DOHH2 (cell line): ENCODE measurements at regions not wholly inside any gene's neighbourhood (a gene's known extent, or its start where the extent isn't known, plus 50 kb on each side); places are given as distances from the start of the nearest gene placed in this dataset.

Experiments used
- H3F3A ChIP-seq: fragments of 200-600 bp; sonication (generic), shearing (Covaris generic); 2 replicates; pipeline ENCODE4 v1.6.0; 2016; ENCODE audit warnings: antibody characterized with exemption, mild to moderate bottlenecking; ENCODE audit not compliant: control insufficient read depth, insufficient read depth
- H3K27ac ChIP-seq: fragments of 200-600 bp; sonication (generic); 2 replicates; pipeline ENCODE4 v1.5.1; 2014; ENCODE audit warnings: low read depth, mild to moderate bottlenecking, low read length, moderate library complexity
- H3K27me3 ChIP-seq: fragments of 200-600 bp; sonication (generic); 2 replicates; pipeline ENCODE4 v1.6.1; 2014; ENCODE audit warnings: mild to moderate bottlenecking, low read length, mixed read lengths; ENCODE audit not compliant: control insufficient read depth
- H3K36me3 ChIP-seq: fragments of 200-600 bp; sonication (generic); 2 replicates; pipeline ENCODE4 v1.6.1; 2014; ENCODE audit warnings: mild to moderate bottlenecking, low read length, moderate library complexity, mixed read lengths; ENCODE audit not compliant: control insufficient read depth
- H3K4me1 ChIP-seq: fragments of 200-600 bp; sonication (generic); 2 replicates; pipeline ENCODE4 v1.6.1; 2014; ENCODE audit warnings: mild to moderate bottlenecking, low read length, mixed read lengths; ENCODE audit not compliant: control insufficient read depth
- H3K4me2 ChIP-seq: fragments of 200-600 bp; sonication (generic); 2 replicates; pipeline ENCODE4 v1.6.0; 2014; ENCODE audit warnings: mild to moderate bottlenecking, low read length, moderate library complexity
- H3K4me3 ChIP-seq: fragments of 200-600 bp; sonication (generic); 2 replicates; pipeline ENCODE4 v1.5.1; 2014; ENCODE audit warnings: mild to moderate bottlenecking, low read length, mixed read lengths
- H3K79me2 ChIP-seq: fragments of 200-600 bp; sonication (generic); 2 replicates; pipeline ENCODE4 v1.6.1; 2014; ENCODE audit warnings: mild to moderate bottlenecking, low read length, mixed read lengths; ENCODE audit not compliant: control insufficient read depth
- H3K9me2 ChIP-seq: fragments of 200-600 bp; sonication (generic); replicated peaks from 2 replicates; pipeline ENCODE4 v1.6.1; 2014; ENCODE audit warnings: mild to moderate bottlenecking, low read length, mixed read lengths; ENCODE audit not compliant: control insufficient read depth
- H3K9me3 ChIP-seq: fragments of 200-600 bp; sonication (generic); 2 replicates; pipeline ENCODE4 v1.6.1; 2014; ENCODE audit warnings: antibody characterized with exemption, low read length, mixed read lengths; ENCODE audit not compliant: control insufficient read depth, insufficient read depth
- H4K20me1 ChIP-seq: fragments of 200-600 bp; sonication (generic); 2 replicates; pipeline ENCODE4 v1.6.0; 2014; ENCODE audit warnings: low read depth, mild to moderate bottlenecking, antibody characterized with exemption, low read length, moderate library complexity; ENCODE audit not compliant: control insufficient read depth, insufficient read depth
- CTCF ChIP-seq: fragments of 200-600 bp; sonication (generic); IDR thresholded peaks from one replicate; pipeline ENCODE4 v1.5.1; 2014; ENCODE audit warnings: antibody characterized with exemption, mild to moderate bottlenecking, low read depth, low read length; ENCODE audit not compliant: poor library complexity, severe bottlenecking
- EZH2phosphoT487 ChIP-seq: fragments of 200-600 bp; sonication (generic); IDR thresholded peaks from 2 replicates; pipeline ENCODE4 v1.6.1; 2017; ENCODE audit warnings: borderline replicate concordance, mild to moderate bottlenecking, antibody characterized with exemption, low read length, moderate library complexity, mixed read lengths

DNA sequence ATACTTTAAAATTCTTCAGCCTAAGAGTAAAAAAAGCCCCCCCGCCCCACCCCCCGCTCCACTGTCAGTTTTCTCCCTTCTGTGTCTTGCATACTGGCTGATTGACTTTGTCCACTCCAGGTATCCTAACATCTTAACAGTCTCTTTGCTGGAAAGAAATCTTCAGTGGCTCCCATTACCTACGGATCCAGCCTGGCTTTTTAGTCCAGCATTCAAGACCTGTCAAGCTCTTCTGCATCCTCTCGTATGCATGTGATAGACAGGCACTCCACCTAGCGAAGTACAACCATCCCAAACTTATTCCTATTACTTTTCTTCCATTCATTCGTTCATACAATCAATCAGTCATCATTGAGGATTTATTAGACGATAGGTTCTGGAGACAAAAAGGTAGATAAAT is 288.1 kb downstream of the MYCN start:
- H3F3A ChIP-seq: no peaks in the 10 kb centered on the region
- no peaks in the 10 kb centered on the region for H3K9me2 ChIP-seq
- H3K36me3 ChIP-seq: no peaks in the 10 kb centered on the region
- TF ChIP-seq CTCF: no peak
- TF ChIP-seq EZH2phosphoT487: no peak
- no peaks in the 10 kb centered on the region for H3K79me2 ChIP-seq
- H3K9me3 ChIP-seq: no peaks in the 10 kb centered on the region
- no peaks in the 10 kb centered on the region for H3K4me1 ChIP-seq
- no peak overlapping the region for H3K27ac ChIP-seq
- no peaks in the 10 kb centered on the region for H4K20me1 ChIP-seq
- H3K27me3 ChIP-seq: no peaks in the 10 kb centered on the region
- H3K4me3 ChIP-seq: no peak overlapping the region
- H3K4me2 ChIP-seq: no peak overlapping the region

- Histone ChIP-seq H3K4me3 (no peak overlapping the region), H3K9me3 (no peaks in the 10 kb centered on the region), H3K4me2 (no peak overlapping the region), H3K36me3 (no peaks in the 10 kb centered on the region), H3K79me2 (no peaks in the 10 kb centered on the region), H3F3A (no peaks in the 10 kb centered on the region), H3K9me2 (no peaks in the 10 kb centered on the region), H3K4me1 (no peaks in the 10 kb centered on the region), H3K27me3 (no peaks in the 10 kb centered on the region), H3K27ac (no peak overlapping the region), H4K20me1 (no peaks in the 10 kb centered on the region)
- TF ChIP-seq CTCF (no peak), EZH2phosphoT487 (no peak)
Observed at GRCh38 chr2:16227811-16228462, 287.6 kb downstream of the MYCN start.

GRCh38 chr2:16226943-16227664 is 286.8 kb downstream of the MYCN start:
- TF ChIP-seq CTCF (no peak), EZH2phosphoT487 (no peak)
- no peaks in the 10 kb centered on the region for H3F3A ChIP-seq
- H3K27ac ChIP-seq: no peak overlapping the region
- no peaks in the 10 kb centered on the region for H3K27me3 ChIP-seq
- H3K36me3 ChIP-seq: no peaks in the 10 kb centered on the region
- no peak overlapping the region for H3K4me3 ChIP-seq
- H3K4me1 ChIP-seq: no peaks in the 10 kb centered on the region
- no peaks in the 10 kb centered on the region for H4K20me1 ChIP-seq
- H3K79me2 ChIP-seq: no peaks in the 10 kb centered on the region
- H3K9me3 ChIP-seq: no peaks in the 10 kb centered on the region
- no peaks in the 10 kb centered on the region for H3K9me2 ChIP-seq
- no peak overlapping the region for H3K4me2 ChIP-seq
